ENCODE measurements at regions not wholly inside any gene's neighbourhood (a gene's known extent, or its start where the extent isn't known, plus 50 kb on each side); places are given as distances from the start of the nearest gene placed in this dataset.

DNA sequence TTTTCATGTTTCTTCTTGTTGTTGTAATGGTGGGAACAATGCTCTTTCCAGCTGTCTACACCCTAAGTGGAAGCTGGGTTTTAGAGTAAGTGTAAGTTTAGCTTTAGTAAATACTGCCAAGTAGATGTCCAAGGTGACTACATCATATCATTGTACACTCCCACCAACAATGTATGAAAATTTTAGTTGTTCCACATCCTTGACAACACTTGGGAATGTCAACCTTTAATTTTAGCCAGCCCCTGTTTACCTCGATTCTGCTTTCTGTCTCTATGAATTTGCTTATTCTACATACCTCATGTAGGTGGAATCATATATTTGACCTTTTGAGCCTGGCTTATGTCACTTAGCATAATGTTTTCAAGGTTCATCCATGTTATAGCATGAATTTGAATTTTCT lies 93.0 kb downstream of the MTPAP start:
- no peak for TF ChIP-seq EZH2phosphoT487 (IDR thresholded peaks at IDR 0.05; ENCODE audit: borderline replicate concordance, low read length)
- TF ChIP-seq, protein P1, sequence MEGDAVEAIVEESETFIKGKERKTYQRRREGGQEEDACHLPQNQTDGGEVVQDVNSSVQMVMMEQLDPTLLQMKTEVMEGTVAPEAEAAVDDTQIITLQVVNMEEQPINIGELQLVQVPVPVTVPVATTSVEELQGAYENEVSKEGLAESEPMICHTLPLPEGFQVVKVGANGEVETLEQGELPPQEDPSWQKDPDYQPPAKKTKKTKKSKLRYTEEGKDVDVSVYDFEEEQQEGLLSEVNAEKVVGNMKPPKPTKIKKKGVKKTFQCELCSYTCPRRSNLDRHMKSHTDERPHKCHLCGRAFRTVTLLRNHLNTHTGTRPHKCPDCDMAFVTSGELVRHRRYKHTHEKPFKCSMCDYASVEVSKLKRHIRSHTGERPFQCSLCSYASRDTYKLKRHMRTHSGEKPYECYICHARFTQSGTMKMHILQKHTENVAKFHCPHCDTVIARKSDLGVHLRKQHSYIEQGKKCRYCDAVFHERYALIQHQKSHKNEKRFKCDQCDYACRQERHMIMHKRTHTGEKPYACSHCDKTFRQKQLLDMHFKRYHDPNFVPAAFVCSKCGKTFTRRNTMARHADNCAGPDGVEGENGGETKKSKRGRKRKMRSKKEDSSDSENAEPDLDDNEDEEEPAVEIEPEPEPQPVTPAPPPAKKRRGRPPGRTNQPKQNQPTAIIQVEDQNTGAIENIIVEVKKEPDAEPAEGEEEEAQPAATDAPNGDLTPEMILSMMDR (IDR thresholded peaks at IDR 0.05; ENCODE audit: low read depth, low read length, poor library complexity, severe bottlenecking) = no peak
- no peaks in the 10 kb centered on the region for H3K79me2 ChIP-seq (ENCODE audit: control insufficient read depth, low read length)
- H3K9me2 ChIP-seq (replicated peaks; ENCODE audit: control insufficient read depth, low read length) = no peaks in the 10 kb centered on the region
- H3K4me3 ChIP-seq (ENCODE audit: low read length) = no peak overlapping the region
- no peaks in the 10 kb centered on the region for H3F3A ChIP-seq (ENCODE audit: control insufficient read depth, insufficient read depth)
- H3K4me1 ChIP-seq (ENCODE audit: control insufficient read depth, low read length) = no peaks in the 10 kb centered on the region
- H3K27me3 ChIP-seq (ENCODE audit: control insufficient read depth, low read length) = no peaks in the 10 kb centered on the region
- no peaks in the 10 kb centered on the region for H3K36me3 ChIP-seq (ENCODE audit: control insufficient read depth, low read length)
- H3K27ac ChIP-seq (ENCODE audit: low read depth, low read length) = no peak overlapping the region
- H3K4me2 ChIP-seq (ENCODE audit: low read length) = no peak overlapping the region
- peaks cover 5% of the 10 kb centered on the region for H3K9me3 ChIP-seq (ENCODE audit: control insufficient read depth, insufficient read depth, low read length)
- H4K20me1 ChIP-seq (ENCODE audit: control insufficient read depth, insufficient read depth, low read depth, low read length) = no peaks in the 10 kb centered on the region

DNA sequence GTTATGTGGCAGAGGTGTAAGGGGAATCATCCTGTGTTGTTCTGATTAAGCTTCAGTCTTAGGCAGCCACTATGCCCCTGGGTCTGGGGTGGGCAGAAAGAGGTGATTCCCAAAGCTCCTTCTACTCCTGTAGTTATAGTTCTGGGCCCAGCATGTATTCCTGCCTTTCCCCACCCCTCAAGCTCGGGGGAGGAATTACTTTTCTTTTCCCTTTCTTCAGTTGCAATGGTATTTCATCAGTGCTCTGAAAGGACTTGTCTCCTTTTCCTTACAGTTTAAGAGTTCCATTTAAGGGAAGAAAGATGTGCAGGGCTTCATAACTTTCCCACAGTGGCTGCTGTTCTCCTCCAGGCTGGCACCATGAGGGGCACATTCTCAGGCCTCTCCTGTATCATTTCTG lies 94.2 kb downstream of the MTPAP start:
- Histone ChIP-seq H3K27ac (ENCODE audit: low read depth, low read length) (no peak overlapping the region), H3K9me3 (ENCODE audit: control insufficient read depth, insufficient read depth, low read length) (peaks cover 5% of the 10 kb centered on the region), H3K36me3 (ENCODE audit: control insufficient read depth, low read length) (no peaks in the 10 kb centered on the region), H3F3A (ENCODE audit: control insufficient read depth, insufficient read depth) (no peaks in the 10 kb centered on the region), H3K4me3 (ENCODE audit: low read length) (no peak overlapping the region), H3K79me2 (ENCODE audit: control insufficient read depth, low read length) (no peaks in the 10 kb centered on the region), H3K4me2 (ENCODE audit: low read length) (no peak overlapping the region), H3K27me3 (ENCODE audit: control insufficient read depth, low read length) (no peaks in the 10 kb centered on the region), H4K20me1 (ENCODE audit: control insufficient read depth, insufficient read depth, low read depth, low read length) (no peaks in the 10 kb centered on the region), H3K4me1 (ENCODE audit: control insufficient read depth, low read length) (no peaks in the 10 kb centered on the region), H3K9me2 (replicated peaks; ENCODE audit: control insufficient read depth, low read length) (no peaks in the 10 kb centered on the region)
- no peak for TF ChIP-seq EZH2phosphoT487 (IDR thresholded peaks at IDR 0.05; ENCODE audit: borderline replicate concordance, low read length)
- TF ChIP-seq, protein P1 (IDR thresholded peaks at IDR 0.05; ENCODE audit: low read depth, low read length, poor library complexity, severe bottlenecking) = no peak

DNA sequence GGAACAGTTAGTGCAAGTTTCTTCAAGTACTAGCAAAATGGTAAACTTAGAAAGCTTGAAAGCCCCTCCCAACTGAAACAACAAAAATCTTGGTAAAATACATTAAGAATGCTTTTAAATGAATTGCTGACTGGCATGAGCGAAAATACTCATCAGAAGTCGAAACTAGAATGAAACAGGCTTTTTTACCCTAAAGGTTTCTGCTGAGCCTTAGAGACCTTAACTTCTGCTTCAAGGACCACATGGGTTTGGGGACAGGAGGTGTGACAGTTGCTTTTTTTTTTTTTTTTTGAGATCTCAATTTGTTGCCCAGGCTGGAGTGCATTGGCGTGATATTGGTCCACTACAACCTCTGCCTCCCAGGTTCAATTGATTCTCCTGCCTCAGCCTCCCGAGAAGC lies 100.3 kb downstream of the MTPAP start:
- peaks cover 4% of the 10 kb centered on the region; the same call in 1 of the 2 replicates for H3K4me1 ChIP-seq (ENCODE audit: control insufficient read depth, low read length)
- TF ChIP-seq, protein P1 (IDR thresholded peaks at IDR 0.05; ENCODE audit: low read depth, low read length, poor library complexity, severe bottlenecking) = no peak
- no peak for TF ChIP-seq EZH2phosphoT487 (IDR thresholded peaks at IDR 0.05; ENCODE audit: borderline replicate concordance, low read length)
- no peak overlapping the region for H3K4me2 ChIP-seq (ENCODE audit: low read length)
- H3K79me2 ChIP-seq (ENCODE audit: control insufficient read depth, low read length) = no peaks in the 10 kb centered on the region
- peaks cover 10% of the 10 kb centered on the region; the same call in 1 of the 2 replicates for H3K9me3 ChIP-seq (ENCODE audit: control insufficient read depth, insufficient read depth, low read length)
- H3K4me3 ChIP-seq (ENCODE audit: low read length) = no peak overlapping the region
- no peaks in the 10 kb centered on the region for H3K27me3 ChIP-seq (ENCODE audit: control insufficient read depth, low read length)
- no peaks in the 10 kb centered on the region for H3K9me2 ChIP-seq (replicated peaks; ENCODE audit: control insufficient read depth, low read length)
- no peaks in the 10 kb centered on the region for H3F3A ChIP-seq (ENCODE audit: control insufficient read depth, insufficient read depth)
- no peak overlapping the region for H3K27ac ChIP-seq (ENCODE audit: low read depth, low read length)
- H3K36me3 ChIP-seq (ENCODE audit: control insufficient read depth, low read length) = no peaks in the 10 kb centered on the region
- H4K20me1 ChIP-seq (ENCODE audit: control insufficient read depth, insufficient read depth, low read depth, low read length) = no peaks in the 10 kb centered on the region
